ENCODE measurements at regions not wholly inside any gene's neighbourhood (a gene's known extent, or its start where the extent isn't known, plus 50 kb on each side); places are given as distances from the start of the nearest gene placed in this dataset.

DNA sequence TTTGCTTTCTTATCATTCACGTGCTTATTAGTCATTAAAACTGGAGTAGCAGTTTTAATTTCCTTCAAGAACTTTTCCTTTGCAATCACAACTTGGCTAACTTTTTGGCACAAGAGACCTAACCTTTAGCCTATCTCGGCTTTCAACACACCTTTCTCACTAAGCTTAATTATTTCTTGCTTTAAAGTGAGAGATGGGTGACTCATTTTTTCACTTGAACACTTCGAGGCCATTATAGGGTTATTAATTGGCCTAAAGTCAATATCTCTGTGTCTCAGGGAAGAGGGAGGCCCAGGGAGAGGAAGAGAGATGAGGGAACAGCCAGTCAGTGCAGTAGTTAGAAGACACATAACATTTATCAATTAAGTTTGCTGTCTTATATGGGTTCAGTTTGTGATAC is 289.8 kb downstream of the RBM43 start:
- DNase-seq: no peak

DNA sequence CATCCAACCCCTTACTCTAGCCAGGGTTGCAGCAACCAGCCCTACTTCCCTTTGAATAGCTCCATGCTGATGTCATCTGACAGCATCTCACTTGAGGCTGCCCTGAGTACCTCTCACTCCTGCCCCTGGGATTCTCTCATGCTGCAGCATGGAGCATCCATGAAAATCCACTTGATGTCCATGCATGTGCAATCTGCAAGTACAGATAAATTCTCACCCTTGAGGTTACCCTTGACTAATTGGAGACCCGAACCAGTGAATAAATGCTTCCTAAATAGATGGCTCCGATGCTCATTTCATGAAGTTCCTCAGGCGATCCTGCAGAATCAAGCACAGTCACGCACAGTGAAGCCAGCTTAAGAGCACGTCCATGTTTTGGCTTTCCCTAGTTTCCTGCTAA is 298.3 kb downstream of the RBM43 start:
- no peak for DNase-seq

DNA sequence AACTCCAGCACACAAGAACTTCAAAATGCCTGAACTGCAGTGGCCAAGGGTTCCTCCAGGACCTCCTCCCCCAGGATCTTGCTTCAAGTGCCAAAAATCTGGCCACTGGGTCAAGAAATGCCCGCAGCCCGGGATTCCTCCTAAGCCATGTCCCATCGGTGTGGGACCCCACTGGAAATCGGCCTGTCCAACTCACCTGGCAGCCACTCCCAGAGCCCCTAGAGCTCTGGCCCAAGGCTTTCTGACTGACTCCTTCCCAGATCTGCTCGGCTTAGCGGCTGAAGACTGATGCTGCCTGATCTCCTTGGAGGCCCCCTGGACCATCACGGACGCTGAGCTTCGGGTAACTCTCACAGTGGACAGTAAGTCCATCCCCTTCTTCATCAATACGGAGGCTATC is 306.4 kb downstream of the RBM43 start:
- no peak for DNase-seq

DNA sequence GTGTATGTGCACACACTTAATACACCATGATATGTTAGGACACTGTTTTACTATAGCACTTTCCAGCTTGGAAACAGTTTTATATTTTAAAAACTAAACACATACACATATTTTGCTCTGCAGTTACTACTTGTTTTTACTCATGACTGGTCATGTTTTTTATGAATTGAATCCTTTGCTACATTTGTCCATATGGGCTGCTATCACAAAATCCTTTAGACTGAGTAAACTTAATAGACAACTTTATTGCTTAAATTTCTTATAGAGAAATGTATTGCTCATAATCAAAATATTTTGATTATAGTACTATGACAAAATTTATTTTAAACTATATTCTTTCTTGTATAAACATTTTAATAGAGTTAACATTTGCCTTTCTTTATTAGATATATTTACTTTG is 314.8 kb downstream of the RBM43 start:
- DNase-seq: no peak

DNA sequence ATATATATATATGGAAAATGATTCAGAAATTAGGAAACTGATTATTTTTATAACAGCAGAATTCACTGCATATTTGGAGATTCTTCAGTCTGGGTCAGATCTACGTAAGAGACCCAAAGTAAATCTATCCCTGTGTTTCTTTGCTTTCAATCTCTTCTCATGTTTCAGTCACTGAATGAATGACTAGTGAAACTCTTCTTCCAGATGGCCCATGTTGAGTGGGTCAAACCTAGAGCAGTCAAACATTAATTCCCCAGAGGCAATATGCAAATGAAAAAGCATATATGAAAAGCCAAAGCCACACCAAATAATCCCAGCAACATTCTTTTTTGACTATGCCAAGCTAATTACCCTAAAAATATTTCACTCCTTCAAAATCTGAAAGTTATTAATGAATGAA is 317.3 kb downstream of the RBM43 start:
- DNase-seq: no peak

DNA sequence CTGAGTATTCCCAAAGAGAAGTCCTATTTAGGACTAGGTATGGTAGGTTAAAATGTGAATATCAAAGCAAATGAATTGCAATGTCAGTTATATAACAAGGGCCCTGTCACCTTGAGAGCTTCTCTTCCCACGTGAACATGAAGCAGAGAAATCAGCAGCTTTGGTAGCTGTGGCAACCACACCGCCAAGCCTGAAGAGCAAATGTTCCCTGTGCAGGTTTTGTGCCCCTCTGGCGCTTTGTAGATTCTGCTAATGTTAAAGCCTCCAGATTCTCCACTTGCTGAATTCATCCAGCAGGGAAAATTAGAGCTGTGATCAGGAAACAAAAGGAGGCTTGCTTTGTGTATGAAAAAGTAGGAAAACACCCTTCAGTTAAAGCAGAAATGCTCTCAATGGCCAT is 322.6 kb downstream of the RBM43 start:
- DNase-seq: no peak

DNA sequence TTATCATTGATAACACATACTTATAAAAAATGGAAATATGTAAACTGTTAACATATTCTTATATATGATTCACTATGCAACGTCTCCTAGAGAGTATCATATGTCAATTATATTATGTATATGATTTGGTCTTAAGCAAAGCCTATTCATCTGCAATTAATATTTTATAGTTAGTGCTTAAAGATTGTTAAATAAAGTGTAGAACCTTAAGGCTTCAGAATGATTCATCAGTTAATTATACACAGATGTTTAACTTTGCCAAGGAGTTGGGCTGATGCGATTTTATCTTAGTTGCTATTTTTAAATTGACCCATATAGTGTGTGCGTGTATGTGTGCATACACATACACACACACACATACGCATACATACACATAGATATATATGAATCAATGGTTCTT is 323.1 kb downstream of the RBM43 start:
- DNase-seq: no peak

DNA sequence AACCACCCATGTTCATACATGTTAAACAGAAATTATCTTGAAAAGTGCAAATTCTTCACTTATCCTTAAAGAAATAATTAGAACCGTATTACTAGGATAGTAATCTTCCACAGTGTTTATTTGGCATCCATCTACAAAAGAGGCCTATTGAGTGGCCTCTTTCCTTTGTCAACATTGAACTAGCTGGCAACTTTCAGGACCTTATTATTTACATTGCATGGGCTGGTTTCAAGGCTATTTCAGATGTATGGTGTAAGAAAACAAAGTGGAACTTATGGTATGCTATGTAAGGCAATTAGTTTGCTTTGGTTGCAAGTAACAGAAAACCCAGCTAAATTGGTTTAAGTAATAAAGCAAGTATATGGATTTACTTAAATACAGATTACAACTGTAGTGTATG is 324.6 kb downstream of the RBM43 start:
- no peak for DNase-seq

DNA sequence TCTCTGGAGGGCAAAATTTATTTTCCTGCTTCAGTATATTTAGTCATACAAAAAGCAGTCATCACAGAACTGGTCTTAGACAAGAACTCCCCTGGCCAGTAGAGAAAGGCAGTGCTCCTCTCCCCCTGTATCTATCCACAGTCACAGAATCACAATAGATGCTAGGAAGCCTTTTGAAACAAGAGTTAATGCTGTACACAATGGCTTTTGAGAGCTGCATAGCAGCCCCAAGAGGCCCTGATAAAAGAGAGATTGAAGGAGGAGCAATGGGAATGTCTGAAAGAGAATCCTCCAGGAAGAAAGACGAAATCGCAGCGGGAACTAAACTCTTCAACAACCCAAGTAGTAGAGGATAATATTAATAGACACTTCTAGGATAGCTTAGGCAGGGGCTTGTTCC is 330.2 kb downstream of the RBM43 start:
- DNase-seq: no peak

DNA sequence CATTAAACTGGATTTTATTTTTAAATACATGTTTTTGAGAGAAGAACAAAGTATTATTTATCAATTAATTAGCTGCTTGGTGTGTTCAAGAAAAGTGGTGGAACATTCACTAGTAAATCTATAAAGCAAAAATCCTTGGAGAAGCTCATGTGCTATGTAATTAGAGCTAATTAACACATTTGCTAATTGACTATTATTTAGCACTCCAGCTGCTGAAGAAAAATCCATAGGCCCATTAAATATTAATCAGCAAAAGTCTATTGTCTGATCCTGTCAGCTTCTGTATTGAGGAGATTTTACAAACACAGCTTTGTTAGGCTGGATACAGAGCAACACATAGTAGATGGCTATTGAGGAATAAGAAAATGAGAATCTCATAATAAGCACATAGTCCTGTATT is 336.1 kb downstream of the RBM43 start:
- no peak for DNase-seq

DNA sequence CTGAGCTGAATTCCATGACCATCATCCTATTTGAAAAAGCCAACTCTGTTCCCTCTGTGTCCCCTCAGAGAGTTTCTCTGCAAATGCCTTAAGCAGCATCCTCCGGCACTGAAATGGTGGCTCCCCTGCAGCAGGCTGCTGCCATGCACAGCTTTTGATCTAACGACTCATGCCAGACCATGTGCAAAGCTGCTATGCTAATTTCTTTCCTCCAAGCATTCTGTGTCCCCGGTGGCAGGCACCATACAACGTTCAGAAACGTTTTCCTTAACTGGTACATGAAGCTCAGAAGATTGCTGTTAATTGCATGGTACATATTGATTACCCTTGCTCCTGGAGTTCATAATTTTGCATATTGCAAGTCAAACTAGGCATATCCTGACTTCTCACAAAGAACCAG is 336.8 kb downstream of the RBM43 start:
- DNase-seq: no peak

DNA sequence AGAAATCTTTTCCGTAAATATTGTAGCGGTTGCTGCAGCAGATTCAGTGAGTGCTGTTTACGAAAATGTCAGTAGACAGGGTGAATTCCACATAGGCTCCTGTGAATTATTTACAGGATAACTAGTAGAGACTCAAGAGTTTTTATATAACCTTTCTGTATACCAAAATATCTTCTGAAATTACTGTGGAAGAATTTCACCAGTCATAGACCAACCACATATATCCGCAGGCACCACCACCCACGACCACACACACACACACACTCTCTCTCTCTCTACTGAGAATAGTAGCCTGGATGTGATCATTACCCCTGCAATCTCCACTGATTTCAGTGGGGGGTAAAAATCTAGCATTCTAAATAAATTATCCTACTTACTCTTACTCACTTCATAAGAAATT is 341.8 kb downstream of the RBM43 start:
- DNase-seq: no peak

DNA sequence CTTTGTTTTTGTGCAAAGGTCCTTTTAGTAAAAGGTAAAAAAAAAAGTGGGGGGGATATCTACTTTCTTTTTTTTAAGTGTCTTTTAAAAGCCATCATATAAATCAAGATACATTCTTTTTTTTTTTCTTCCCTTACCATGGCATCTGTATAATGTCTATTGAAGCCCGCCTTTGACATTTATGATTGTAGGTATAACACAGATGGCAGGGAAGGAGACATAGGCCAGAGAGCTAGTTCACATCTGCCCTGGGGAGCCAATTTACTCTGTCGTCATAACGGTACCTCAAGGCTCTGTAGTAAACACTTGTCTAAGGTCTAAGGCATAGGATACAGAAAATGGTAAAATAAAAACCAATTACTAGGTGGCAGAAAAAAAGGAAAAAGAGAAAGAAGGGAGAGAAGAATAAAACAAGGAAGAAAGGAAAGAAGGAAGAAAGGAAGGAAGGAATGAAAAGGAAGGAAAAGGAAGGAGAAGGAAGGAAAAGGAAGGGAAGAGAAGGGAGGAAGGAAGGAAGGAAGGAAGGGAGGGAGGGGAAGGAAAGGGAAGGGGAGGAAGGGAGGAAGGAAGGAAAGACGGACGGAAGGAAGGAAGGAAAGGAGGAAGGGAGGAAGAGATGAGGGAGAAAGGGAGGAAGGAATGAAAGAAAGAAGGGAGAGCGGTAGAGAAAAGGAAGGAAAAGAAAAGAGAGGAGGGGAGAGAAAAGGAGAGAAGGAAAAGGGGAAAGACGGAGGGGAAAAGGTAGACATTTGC is 343.5 kb downstream of the RBM43 start:
- DNase-seq: no peak

DNA sequence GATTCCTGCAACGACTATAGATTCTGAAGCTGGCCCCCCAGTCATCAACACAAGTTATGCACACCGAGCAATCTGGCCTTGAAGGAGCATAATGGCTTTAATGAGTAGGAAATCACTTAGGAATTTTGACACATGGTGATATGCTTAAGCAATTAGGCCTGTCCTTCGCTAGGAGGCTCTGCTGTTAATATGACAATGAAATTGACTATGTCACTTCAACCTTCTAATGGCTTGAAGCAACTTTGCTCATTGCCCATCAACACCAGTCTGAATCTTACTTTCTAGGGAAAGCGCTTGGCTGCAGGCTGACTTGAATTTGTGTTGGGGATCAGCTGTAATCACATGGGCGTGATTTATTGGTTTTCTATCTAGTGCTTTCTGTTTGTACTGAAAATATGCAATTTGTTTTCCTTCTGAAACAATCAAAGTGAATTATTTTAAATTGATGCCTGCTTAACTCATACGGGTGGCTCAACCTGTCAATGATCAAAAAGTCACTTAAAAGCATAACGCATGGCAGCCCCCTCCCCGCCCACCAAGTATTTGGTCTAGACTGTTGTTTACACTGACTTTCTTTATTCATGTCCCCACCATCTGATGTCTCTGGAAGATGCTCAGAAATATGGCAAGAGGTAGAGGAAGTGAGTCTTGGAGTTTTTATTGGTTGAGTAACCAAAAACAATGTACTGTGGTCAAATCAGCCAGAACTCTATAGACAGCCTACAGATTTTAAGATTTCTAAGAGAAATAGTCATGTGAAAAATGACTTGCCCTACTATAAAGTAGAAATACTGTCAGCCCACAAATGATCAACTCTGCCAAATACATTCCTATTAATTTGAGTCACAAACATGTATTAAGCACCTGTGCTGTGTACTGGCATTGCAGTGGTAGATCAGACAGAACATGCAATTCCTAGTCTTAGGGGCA is 344.9 kb downstream of the RBM43 start:
- DNase-seq: no peak

DNA sequence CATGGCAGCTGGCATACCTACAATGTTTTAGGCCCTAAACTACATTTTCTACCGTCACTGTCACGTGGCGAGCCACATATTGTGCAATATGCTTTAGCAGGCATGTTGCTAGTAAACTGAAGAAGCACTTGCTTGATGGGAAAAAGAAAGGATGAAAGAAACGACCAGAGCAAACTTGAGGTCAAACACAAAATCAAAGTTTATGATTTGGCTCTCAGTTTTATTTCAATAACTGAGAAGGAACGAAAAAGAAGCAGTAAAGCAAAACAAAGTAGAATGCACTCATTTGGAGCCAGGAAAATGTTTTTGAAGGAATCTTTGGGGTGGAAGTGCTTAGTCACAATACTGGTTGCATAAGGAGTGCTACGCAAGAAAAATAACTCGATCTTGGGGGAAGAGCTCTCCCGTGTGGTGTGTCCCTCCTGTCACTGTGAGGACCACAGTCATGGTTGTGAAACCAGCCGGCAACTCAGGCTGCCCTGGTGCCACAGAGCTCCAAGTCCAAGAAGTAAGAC is 349.8 kb downstream of the RBM43 start:
- DNase-seq: no peak

DNA sequence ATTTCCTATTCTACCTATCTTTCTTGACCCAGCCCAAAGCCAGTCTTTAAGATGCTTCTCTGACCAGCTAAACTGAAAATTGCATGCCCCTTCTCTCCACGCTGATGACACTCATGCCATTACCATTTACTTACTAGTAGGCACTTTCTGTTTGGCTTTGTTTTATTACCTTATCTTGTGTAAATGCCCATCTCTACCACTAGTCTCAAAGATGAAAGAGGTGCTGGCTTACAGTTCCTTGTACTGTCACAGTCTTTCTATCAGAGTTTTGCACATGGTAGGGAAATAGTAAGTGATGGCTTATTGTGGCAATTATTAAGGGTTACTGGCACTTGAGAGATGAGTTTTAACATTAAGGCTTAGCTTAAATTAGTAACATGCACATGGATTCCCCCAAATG is 352.1 kb downstream of the RBM43 start:
- DNase-seq: no peak

DNA sequence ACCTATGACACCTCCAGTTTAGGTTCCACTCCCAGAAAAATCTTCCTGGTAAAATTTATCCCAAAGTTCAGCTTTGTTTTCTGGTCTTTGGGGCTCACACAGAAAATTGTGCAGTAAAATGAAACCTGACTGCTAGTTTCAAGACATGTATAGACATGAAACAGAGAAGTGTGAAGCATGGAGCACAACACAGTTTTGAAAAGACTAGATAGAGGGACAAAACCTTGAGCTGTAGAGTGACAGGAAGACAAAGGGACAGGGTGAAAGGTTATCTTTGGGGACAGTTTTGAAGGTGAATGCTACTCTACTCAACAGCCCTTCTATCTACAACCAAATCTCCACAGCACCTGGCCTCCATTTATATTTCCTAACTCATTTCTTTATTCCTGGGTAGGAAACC is 352.6 kb downstream of the RBM43 start:
- DNase-seq: no peak

DNA sequence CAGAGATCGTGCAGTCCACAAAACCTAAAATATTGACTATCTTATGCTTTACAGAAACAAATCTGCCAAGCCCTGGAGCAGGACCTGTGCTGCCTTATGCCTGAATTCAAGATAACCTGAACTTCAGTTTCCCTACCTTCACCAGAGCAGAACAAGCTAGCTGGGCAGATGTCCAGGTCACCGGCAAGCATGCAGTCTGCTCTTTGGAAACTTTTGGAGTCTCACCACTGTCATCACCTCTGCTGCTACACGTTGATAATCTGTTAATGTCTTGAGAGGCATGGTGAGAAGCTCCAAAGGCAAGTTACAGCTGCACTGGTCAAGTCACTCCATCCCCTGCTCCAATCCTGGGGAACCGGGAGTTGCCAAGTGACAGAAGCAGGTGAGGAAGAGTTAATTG is 354.2 kb downstream of the RBM43 start:
- DNase-seq: no peak

DNA sequence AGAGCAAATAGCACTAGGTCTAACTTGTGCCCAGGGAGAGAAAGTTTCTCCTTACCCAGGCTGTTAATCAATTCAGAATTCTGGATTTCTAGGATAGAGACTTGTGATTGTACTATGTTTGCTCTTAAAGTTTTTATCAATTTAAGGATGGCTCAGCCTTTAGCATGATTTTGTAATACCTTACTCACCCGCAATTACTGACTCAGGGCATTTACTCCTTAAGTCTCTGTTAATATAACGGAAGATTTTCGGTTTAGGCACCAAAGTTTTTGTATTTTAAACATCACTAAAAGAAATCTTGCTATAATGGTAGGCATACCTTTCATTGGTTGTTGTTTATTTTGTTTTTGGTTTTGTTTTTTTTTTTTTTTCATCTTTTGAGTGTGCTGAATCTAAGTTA is 358.2 kb downstream of the RBM43 start:
- DNase-seq: no peak

DNA sequence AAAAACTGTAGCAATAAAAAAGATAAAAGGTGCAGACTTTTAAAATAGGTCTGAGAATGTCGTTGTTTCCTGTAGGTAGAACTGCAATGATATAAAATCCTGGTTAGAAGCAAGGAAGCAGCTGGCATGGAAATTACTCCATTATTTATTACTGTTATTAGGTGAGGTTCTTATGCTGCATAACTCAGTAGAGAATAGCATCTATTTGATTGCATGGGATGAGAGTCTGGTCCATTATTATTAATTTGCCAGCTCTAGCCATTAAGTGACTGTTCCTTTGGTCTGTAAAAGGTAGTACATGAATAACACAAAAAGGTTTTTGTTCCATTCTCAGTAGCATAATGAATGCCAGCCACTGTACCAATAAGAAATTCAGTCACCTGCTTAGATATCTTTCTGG is 358.6 kb downstream of the RBM43 start:
- DNase-seq: no peak

DNA sequence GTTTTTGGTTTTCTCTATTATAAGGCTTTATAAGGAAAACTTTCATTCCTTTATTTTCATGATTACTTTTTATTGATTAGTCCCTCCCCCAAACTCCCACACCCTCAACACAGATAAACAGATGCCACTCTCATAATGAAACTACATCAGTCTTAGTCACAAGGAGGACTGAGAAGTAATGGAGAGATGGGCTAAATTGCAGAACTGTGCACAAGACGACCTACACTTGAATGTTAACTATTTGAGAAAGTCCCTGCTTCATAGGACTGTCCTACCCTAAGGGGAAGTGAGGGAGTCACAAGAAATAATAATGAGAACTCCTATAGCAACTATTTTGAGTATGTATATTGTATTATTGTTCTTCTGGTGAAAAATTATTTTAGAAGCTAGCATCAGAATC is 360.8 kb downstream of the RBM43 start:
- DNase-seq: no peak

DNA sequence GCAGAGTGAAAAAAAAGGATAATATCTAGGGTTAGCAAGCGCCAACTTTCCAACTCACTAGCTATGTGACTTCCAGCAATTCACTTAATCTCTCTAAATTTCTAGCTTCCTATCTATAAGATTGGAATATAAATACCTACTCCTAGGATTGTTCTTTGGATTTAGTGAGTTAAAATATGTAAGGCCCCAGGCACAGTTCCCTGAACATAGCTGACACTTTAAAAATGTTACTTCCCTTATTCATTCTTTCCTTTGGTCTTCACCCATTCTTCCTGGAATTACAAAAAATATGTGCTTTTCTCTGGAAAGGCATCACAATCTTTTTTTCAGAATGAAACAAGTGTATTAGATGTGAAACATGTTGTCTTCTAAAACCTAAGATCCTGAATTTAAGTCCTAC is 365.7 kb downstream of the RBM43 start:
- no peak for DNase-seq

DNA sequence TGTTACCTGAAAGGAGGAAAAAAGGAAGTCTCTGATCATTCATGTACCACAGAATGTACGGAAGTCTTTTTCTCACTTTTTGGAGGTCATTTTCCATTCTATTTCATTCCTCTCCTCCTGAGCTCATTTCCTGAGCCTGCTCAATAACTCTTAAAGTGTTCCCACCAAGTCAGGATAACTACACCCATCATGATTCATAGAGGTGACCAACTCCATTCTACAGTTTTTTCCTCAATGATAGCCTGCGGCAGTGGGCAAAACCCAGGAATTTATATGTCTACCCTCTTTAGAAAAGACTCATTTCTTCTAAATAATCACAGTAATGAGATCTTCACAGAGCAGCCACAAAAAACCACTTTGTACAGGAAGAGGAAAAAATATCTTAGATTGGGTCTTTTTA is 372.5 kb downstream of the RBM43 start:
- no peak for DNase-seq

DNA sequence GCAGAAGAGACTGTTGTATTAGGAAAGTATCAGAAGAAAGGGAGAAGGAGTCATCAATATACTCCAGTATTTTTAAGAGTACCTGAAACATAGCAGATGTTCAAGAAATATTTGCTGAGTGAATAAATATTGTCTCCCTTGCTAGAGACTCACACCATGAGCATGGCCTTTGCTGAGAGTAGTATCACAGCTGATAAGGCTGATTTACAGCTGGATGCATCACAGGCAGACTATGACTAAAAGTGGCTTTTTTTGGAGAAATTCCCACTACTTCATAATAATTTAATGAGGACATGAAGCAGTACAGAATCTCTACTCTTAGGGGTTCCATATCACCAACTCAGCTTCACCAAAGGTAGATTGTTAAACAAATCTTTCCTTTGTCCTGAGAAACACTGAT is 373.3 kb downstream of the RBM43 start:
- no peak for DNase-seq
